Heart right ventricle (tissue), 16 donors: ENCODE measurements at regions not wholly inside any gene's neighbourhood (a gene's known extent, or its start where the extent isn't known, plus 50 kb on each side); places are given as distances from the start of the nearest gene placed in this dataset.

ENCODE experiments used
- ATAC-seq, 8 donors: fragments of 200-7000 bp; cut with Tn5 transposase; one replicate each; pipeline ENCODE4 v1.9.1; 2020; ENCODE audit warnings: mild to moderate bottlenecking in 8 of 8, moderate library complexity in 8 of 8, moderate number of reproducible peaks in 1 of 8
- DNase-seq, 2 donors: peaks; one replicate each; pipeline ENCODE4 v3.0.0-alpha.2; 2020
- H3K27ac ChIP-seq, 10 donors: fragments of 200-600 bp; sonication (generic) in 2 of 10; one replicate each; pipeline versions ENCODE4 v1.5.0 to v1.8.0; 2020 to 2022; ENCODE audit warnings: mild to moderate bottlenecking in 3 of 10
- H3K27me3 ChIP-seq, 7 donors: fragments of 200-600 bp; one replicate each; pipeline ENCODE4 v1.8.0; 2021 to 2022; ENCODE audit warnings: mild to moderate bottlenecking in 2 of 7
- H3K36me3 ChIP-seq, 9 donors: fragments of 200-600 bp; sonication (generic) in 1 of 9; one replicate each; pipeline versions ENCODE4 v1.5.0 to v1.8.0; 2020 to 2022; ENCODE audit warnings: mild to moderate bottlenecking in 2 of 9
- H3K4me1 ChIP-seq, 9 donors: fragments of 200-600 bp; sonication (generic) in 1 of 9; one replicate each; pipeline versions ENCODE4 v1.5.0 to v1.8.0; 2020 to 2022; ENCODE audit warnings: mild to moderate bottlenecking in 4 of 9
- H3K4me3 ChIP-seq, 10 donors: fragments of 200-600 bp; sonication (generic) in 2 of 10; one replicate each; pipeline versions ENCODE4 v1.5.0 to v1.8.0; 2020 to 2022; ENCODE audit warnings: mild to moderate bottlenecking in 7 of 10, moderate library complexity in 2 of 10
- H3K9me3 ChIP-seq, 11 donors: fragments of 200-600 bp in 10 of 11; sonication (generic) in 2 of 11; one replicate each; pipeline versions ENCODE4 v1.5.0 to v1.8.0; 2013 to 2022; ENCODE audit warnings: mild to moderate bottlenecking in 2 of 11, control low read depth in 1 of 11, moderate library complexity in 1 of 11
- CTCF ChIP-seq, 9 donors: fragments of 200-600 bp; sonication (generic) in 2 of 9; IDR thresholded peaks; one replicate each; pipeline versions ENCODE4 v1.5.0 to v1.8.0; 2021 to 2022; ENCODE audit warnings: antibody characterized with exemption in 9 of 9, mild to moderate bottlenecking in 5 of 9, moderate library complexity in 1 of 9
- WGBS, 2 donors: extraction: QIAGEN DNeasy Blood & Tissue Kit; methylation state at CpG; one replicate each; pipeline ENCODE4 v1.1.7; 2013; ENCODE audit warnings: inconsistent platforms in 1 of 2; 5-methylcytosine and 5-hydroxymethylcytosine counted together
- intact Hi-C, 10 donors: fragments of 100-400 bp; cut with DNase I; formaldehyde crosslinking; loops; one replicate each; pipeline versions ENCODE4 v1.11.1 to v1.14.2; 2022
- donor health status: Arrhythmogenic right ventricular cardiomyopathy.
- donor health status: ischemic (EF 13 %, LVEDD 7.1; RV severe dilation, severe dysfunction).
- donor health status: healthy with polysubstance abuse.
- donor health status: DM: no; HTN: yes; CAD: no.
- donor health status: DM: no; HTN: no; CAD: no.
- donor health status: ischemic (EF 25% LVEDD 6.9; RV normal size, moderate dysfunction).
- donor health status: ischemic (EF 25% LVEDD 5.7; RV mildly dilated, moderate dysfunction).
- donor health status: healthy.
- donor health status: DM: yes; HTN: yes; CAD: no.
- donor health status: Ischemic cardiomyopathy.
- donor health status: ischemic (EF 35%, LVEDD 5.7; RV mildly dilated, moderate dysfunction).
- donor health status: nonischemic (EF 11% LVEDD 7.7; RV severe dilation, severe dysfunction).
- donor health status: DM: yes; HTN: yes; CAD: no.
- donor health status: PGD.
- donor health status: ischemic (EF 29% LVEDD 5.4; RV normal size, mild dysfunction).
- donor health status: nonischemic (EF 23%, LVEDD 6.1; RV moderate dilation, normal function).

- WGBS, 2 donors, result 93% methylated on average over 5 of the region's 5 CpGs
- H3K27me3 ChIP-seq, result no peaks in the 10 kb centered on the region
- intact Hi-C loops, result no loop called here
- H3K27ac ChIP-seq, result no peak overlapping the region
- no peaks in the 10 kb centered on the region for H3K4me1 ChIP-seq
- no peak for TF ChIP-seq CTCF (IDR thresholded peaks at IDR 0.05)
- DNase-seq (no peak), ATAC-seq (no peak)
- no peaks in the 10 kb centered on the region for H3K36me3 ChIP-seq
- no peaks in the 10 kb centered on the region for H3K9me3 ChIP-seq
- H3K4me3 ChIP-seq, result no peak overlapping the region
These were observed 669.6 kb downstream of the PTPRC start for GRCh38 chr1:199308349-199308846.

- Histone ChIP-seq H3K4me3 (no peak overlapping the region), H3K27me3 (no peaks in the 10 kb centered on the region), H3K27ac (no peak overlapping the region), H3K36me3 (no peaks in the 10 kb centered on the region), H3K9me3 (no peaks in the 10 kb centered on the region), H3K4me1 (no peaks in the 10 kb centered on the region)
- WGBS, 2 donors, result 83 to 86% methylated on average over 2 of the region's 2 CpGs
- intact Hi-C loops, result no loop called here
- TF ChIP-seq CTCF (IDR thresholded peaks at IDR 0.05), result no peak
- ATAC-seq (no peak), DNase-seq (no peak)
These were observed 671.9 kb downstream of the PTPRC start for GRCh38 chr1:199310708-199311107.

GRCh38 chr1:199311478-199312262, 672.8 kb downstream of the PTPRC start:
- H3K9me3 ChIP-seq, result no peaks in the 10 kb centered on the region
- H3K4me3 ChIP-seq, result no peak overlapping the region
- H3K27me3 ChIP-seq, result no peaks in the 10 kb centered on the region
- intact Hi-C loops, result no loop called here
- no peak for ATAC-seq
- 72 to 76% methylated on average over 5 of the region's 5 CpGs for WGBS, 2 donors
- no peak for TF ChIP-seq CTCF (IDR thresholded peaks at IDR 0.05)
- H3K36me3 ChIP-seq, result no peaks in the 10 kb centered on the region
- H3K4me1 ChIP-seq, result no peaks in the 10 kb centered on the region
- no peak for DNase-seq
- no peak overlapping the region for H3K27ac ChIP-seq

- Histone ChIP-seq H3K4me3 (no peak overlapping the region), H3K27ac (no peak overlapping the region), H3K36me3 (no peaks in the 10 kb centered on the region), H3K9me3 (no peaks in the 10 kb centered on the region), H3K4me1 (no peaks in the 10 kb centered on the region), H3K27me3 (no peaks in the 10 kb centered on the region)
- intact Hi-C loops, result no loop called here
- no peak for ATAC-seq
- 53 to 61% methylated on average over 2 of the region's 2 CpGs for WGBS, 2 donors
- TF ChIP-seq CTCF (IDR thresholded peaks at IDR 0.05), result no peak
- DNase-seq, result no peak
These were observed 673.8 kb downstream of the PTPRC start for GRCh38 chr1:199312626-199313025.
